ENCODE measurements at regions not wholly inside any gene's neighbourhood (a gene's known extent, or its start where the extent isn't known, plus 50 kb on each side); places are given as distances from the start of the nearest gene placed in this dataset.
"Not testable (repeated sequence)": the region's sequence is repeated elsewhere in the genome, so short reads cannot be mapped to it uniquely, and the experiment has no call there.

DNA sequence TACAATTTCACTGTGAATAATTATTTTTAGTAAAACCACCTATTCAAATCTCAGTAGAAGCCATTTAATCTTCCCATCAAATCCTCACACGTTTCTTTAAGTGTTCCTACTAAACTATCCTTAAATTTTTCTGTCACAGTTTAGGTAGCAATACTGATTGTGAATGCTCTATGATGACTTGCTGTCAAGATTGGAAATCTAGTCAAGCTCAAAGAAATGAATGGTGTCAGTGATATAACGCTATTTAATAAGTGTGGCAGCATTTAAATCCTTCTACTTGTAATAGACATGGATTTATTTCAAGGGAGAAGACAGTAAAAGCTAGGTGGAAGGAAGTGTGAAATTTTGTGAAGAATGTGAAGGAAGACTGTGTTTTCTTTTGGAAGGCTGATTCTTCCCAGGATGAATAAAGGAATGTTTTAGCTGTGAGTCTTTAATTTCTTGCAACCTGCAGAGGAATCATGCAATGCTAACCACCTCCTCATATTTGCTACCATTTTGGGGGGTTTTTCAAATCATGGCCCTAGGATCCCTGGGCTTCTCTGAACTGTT, 936.7 kb upstream of the NEGR1 start:
- DNase-seq (ENCODE audit: low spot score) = no peak

DNA sequence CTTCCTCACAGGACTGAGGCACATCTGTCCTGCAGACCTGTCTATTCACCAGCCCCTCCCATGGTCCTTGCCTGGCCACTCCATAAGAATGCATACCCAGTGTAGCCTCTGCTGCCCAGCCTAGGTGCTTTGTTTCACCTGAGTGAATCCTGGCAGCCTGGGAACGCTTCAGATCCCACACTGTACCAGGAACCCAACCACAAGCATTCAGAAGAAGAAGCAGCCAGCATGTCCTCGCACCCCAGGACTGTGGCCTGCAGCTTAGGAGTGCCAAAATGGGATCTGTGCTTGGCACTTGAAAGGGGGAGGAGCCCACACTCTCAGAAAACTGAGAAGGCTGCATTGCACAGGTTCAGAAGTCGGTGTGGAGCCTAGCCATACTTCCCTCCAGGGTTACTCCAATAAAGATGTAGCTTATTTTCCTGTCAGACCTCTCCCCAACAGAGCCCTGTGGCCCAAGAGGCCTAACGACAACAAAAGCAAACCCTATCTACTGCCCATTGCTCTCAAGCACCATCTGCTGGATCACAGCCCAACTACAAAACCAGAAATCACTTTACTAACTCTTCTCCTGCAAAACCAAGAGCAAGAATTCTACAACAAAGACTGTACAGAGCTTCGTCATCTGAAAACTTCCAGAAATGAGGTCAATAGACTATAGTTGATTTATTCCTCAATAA, 923.1 kb upstream of the NEGR1 start:
- no peak for DNase-seq (ENCODE audit: low spot score)

DNA sequence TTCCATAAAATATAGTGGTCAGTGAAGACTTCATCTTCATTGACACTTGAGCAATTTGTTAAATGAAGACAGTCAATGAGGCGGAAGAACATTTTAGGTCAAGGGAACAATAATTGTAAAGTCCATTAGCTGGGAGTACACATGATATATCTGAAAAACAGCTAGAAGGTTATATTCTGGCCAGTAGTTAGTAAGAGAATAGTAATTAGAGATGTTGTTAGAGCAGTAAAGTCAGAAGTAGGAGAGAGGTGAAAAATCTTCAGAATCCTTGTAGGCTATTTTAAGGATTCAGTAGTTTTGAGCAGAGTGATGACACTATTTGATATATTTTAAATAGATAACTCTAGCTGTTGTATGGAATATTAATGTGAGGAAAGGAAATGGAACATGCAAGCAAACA, 915.6 kb upstream of the NEGR1 start:
- DNase-seq (ENCODE audit: low spot score) = no peak

DNA sequence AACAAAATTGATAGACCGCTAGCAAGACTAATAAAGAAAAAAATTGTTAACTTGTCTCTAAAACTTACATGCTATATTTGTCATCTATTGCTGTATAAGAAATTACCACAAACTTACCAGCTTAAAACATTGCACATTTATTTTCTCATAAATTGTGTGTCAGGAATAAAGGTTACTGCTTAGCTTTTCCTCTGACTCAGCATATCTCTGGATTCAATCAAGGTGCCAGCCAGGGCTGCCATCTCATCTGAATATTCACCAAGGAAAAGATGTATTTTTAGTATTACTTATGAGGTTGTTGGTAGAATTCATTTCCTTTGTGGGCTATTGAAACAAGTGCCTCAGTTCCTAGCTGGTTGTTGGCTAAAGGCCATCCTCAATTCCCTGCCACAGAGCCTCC, 912.6 kb upstream of the NEGR1 start:
- DNase-seq (ENCODE audit: low spot score) = no peak

DNA sequence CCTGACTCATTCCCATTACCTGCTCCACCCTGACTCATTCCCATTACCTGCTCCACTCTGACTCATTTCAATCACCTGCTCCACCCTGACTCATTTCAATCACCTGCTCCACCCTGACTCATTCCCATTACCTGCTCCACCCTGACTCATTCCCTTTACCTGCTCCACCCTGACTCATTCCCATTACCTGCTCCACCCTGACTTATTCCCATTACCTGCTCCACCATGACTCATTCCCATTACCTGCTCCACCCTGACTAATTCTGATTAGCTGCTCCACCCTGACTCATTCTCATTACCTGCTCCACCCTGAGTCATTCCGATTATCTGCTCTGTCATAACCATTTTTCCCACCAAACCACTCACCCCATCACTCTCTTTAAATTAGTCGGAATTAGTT, 901.2 kb upstream of the NEGR1 start:
- DNase-seq (ENCODE audit: low spot score) = not testable (repeated sequence)

DNA sequence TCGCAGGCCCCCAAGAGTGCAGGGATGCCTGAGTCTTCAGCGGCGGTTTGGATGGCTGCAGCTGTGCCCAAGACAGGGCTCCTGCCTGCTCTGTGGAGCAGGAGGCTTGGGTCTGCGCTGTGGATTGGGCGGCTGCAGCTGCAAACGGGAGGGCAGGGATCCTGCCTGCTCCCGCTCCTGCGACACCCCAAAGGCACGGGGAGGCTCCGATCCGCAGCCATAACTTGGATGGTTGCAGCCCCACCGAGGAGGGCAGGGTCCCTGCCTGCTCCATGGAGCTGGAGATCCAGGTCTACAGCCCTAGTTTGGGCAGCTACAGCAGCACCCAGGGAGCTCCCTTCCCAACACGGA, 898.8 kb upstream of the NEGR1 start:
- DNase-seq (ENCODE audit: low spot score) = no peak

DNA sequence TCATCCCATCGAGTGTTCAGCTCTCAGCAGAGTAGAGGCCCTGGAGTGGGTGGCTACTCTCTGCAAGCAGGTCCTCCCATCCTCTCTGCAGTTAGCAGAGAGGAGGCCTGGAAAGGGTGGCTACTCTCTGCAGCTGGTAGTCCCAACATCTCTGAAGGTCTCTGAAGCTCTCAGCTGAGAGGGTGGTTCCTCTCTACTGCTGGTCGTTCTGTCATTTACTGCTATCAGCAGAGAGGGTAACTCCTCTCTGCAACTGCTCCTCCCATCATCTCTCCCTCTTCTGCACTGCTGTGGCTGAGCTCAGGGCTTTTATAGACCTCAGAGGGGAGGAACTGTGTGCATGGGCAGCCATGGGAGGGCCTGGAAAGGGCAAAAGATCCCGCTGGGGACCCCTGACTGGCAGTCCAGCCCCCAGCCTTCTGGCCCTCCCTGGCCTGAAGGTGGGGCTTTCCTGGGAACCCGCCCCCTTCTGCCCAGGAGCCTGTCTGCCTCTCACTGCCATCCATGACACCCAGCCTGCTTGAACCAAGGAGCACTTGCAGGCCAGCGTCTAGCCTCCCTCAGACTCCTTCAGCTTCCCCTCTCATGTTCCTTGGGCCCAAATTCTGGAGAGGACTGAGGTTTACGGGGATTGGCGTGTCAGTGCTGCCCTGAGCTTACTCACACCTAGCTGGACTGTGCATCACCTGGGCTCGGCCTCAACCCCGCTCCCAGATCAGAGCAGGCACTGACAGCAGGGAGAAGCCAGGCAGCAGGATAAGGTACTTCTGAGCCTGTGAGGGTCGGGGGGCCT, 898.3 kb upstream of the NEGR1 start:
- no peak for DNase-seq (ENCODE audit: low spot score)

DNA sequence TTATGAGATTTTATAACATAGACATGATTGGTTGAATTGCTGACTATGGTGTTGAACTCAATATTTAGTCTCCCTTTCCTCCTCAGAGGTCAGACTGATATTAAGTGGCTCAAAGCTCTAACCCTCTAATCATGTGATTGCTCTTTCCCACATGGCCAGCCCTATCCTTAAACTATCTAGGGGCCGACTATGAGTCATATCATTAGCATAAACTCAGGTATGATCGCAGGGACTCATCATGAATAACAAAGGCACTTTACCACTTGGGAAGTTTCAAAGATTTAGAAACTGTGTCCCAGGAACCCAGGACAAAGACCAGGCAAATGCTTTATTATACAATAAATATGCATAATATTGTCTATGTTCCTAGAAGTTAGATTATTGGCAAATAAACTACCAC, 894.6 kb upstream of the NEGR1 start:
- no peak for DNase-seq (ENCODE audit: low spot score)

DNA sequence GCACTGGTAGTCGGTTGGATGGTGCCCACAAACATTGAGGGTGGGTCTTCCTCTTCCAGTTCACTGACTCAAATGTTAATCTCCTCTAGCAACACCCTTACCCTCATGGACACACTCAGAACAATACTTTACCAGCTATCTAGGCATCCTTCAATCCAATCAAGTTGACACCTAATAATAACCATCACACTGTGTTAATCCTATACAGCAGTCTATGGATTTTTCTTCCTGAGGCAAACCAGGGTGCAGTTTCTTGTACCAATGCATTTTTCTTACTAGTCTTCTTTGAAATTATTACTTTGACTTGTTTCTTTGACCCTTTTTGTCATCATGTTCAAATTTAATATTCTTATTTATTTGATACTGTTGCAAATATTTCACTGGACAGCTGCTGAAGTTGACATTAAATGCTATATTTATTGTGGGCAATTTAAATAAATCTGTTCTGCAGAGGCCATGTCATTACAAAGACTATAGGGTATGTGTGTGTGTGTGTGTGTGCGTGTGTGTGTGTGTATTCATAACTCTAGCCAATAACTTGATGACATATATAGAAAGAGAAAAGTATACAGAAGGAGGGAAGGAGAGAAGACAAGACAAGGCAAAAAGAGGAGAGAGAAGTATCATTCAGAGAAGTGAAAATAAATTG, 884.8 kb upstream of the NEGR1 start:
- DNase-seq (ENCODE audit: low spot score) = no peak

DNA sequence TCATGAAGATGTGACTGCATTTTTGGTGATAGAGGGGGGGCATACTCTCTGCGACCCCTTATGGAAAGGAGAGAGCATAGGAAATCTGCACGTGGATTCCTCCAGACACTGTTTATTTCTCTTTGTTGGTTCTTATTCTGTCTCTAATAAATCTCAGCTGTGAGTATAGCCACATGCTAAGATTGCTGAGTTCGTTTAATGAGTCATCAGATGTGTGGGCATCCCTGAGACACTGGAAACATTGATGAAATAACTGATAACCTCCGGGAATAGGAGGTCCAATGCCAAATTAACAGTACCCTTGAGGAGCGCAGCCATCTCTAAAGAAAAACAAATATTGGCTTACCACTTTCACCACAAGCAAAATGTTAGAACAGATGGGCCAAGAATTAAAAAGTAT, 880.2 kb upstream of the NEGR1 start:
- no peak for DNase-seq (ENCODE audit: low spot score)

DNA sequence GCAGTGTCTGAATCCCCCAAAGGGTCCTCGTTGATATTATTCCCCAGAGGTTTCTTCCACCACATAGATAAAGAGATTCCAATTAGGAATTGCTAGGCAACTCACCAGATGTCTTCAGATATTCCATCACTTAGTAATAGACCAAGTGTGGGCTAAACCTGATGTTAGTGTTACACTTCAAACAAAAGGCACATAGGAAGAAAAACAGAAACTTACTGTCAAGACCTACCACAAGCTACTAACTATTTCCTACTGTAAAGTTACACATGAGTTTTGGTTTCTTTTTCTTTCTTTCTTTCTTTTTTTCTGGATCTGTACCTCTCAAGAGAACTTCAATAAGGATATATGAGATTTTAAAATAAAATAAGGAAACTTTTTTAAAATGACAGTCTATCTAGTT, 879.1 kb upstream of the NEGR1 start:
- DNase-seq (ENCODE audit: low spot score) = no peak

DNA sequence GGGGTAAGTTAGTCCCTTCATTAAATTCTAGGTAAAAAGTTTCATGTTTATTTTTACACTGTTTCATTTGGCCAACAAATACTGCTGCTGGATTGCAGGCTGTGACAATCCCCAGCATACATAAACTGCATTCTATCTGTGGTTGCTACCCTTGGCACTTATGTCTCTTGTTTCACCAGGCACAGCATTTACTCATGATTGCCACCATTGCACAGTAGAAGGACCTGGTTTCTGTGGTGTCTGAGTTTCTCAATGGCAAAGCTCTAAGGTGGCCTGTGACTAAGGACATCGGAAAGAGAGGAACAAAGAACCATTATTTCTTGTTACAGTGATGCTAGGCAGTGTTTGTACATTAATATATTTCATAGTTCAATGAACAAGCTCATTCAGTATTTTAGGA, 878.4 kb upstream of the NEGR1 start:
- no peak for DNase-seq (ENCODE audit: low spot score)

DNA sequence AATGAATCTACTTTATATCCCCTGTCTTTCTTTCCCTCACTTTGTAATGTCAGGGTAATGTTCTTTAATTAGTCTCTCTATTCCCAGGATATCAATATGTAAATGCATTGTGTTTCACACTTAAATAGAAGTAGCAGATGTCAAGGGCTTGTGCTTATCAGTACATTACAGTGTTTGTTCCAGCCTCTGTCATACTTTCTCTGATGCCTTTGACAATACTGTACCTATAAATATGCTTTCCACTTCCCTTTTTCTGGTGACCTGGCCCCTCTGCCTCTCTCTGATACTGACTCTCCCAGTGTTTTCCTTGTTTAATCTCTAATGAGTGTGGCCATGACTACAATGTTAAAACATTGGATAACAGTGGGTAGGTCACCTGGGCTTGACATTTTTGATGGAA, 862.0 kb upstream of the NEGR1 start:
- no peak for DNase-seq (ENCODE audit: low spot score)

DNA sequence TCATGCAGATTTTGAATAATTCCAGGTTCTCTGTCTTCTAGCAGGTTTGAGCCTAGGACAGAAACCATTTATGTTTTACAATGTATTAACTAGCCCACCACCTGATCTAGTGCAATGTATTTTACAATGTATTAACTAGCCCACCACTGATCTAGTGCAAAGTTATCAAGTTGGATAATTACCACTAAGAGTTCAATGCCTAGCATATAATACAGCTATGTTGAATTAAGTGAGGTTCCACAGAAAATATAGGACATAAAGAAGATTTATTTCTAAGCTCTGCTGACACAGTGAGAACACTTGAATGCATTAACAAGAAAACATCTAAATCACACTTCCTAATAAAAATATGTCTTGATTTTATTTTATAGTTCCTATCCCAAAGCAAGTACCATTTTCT, 854.6 kb upstream of the NEGR1 start:
- DNase-seq (ENCODE audit: low spot score) = no peak

DNA sequence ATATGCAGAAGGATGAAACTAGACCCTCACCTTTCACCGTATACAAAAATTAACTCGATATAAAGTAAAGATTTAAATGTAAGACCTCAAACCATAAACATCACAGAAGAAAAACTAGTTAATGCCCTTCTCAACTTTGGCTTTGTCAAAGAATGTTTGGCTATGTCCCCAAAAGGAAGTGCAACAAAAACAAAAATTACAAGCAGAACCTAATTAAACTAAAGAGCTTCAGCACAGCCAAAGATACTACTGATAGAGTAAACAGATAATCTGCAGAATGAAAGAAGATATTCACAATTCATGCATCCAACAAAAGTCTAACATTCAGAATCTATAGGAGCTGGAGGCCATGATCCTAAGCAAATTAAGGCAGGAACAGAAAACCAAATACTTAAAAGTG, 824.6 kb upstream of the NEGR1 start:
- DNase-seq (ENCODE audit: low spot score) = no peak

DNA sequence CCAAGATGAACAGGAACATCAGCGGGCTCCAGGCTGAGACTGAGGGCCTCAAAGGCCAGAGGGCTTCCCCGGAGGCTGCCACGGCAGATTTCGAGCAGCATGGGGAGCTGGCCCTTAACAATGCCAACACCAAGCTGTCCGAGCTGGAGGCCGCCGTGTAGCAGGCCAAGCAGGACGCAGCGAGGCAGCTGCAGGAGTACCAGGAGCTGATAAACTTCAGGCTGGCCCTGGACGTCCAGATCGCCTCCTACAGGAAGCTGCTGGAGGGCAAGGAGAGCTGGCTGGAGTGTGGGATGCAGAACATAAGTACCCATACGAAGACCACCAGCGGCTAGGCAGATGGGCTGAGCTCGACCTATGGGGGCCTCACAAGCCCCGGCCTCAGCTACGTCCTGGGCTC, 823.4 kb upstream of the NEGR1 start:
- no peak for DNase-seq (ENCODE audit: low spot score)

DNA sequence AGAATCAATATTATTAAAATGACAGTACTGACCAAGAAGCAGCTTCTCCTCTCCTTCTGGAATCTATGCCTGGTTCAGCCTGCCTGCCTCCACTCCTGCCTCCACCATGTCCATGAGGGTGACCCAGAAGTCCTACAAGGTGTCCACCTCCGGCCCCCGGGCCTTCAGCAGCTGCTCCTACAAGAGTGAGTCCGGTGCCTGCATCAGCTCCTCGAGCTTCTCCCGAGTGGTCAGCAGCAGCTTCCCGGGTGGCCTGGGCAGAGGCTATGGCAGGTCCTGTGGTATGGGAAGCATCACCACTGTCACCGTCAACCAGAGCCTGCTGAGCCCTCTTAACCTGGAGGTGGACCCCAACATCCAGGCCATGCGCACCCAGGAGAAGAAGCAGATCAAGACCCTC, 822.4 kb upstream of the NEGR1 start:
- no peak for DNase-seq (ENCODE audit: low spot score)

DNA sequence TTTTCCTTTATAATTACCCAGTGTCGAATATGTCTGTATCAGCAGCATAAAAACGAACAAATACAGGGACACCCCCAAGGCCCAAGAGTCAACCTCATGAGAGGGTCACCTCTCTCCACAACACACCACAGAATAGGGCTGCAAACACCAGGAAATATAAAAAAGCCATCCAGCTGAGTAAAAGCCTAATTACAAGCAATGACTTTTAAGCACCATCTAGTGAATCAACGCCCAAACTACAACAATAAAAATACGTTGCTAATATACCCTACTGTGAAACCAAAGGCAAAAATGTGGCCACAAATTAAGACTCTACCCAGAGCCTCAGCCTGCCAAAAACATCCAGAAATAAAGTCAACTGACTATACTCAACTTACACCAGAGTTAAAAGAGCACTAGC, 817.9 kb upstream of the NEGR1 start:
- DNase-seq (ENCODE audit: low spot score) = no peak

DNA sequence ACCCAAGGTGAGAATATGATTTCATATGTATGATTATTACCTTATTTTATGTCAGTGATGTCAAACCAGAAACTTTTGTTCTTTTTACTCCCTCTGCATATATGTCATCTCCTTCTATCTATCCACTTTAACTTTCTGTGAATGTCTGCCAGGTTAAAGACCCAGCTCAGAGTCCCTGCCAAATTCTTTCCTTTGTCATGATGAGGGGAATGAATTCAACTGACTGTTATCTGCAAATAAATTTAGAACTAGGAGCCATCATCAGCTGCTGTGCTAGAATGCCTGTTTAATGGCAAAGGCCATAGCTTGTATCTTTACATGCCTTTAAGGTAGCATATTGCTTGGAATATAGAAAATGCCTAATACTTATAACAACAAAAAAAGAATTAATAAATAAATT, 815.6 kb upstream of the NEGR1 start:
- DNase-seq (ENCODE audit: low spot score) = no peak

DNA sequence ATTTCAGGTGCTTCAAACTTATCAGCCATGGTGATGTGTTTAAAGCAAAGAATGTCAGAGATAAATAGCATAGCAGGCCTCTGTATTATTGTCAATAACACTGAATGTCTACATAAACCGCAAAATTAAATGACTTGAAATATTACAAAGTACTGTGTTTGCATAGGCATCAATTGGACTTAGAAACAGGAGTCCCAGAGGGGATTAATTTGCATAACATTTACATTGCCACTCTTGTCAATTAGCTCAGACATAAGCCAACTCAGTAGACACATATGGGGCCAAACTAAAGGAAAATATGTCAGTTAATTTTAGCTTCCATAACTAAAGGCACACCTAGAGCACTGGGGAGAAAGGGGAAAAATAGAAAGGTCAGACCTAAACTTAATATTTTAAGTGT, 814.5 kb upstream of the NEGR1 start:
- no peak for DNase-seq (ENCODE audit: low spot score)

DNA sequence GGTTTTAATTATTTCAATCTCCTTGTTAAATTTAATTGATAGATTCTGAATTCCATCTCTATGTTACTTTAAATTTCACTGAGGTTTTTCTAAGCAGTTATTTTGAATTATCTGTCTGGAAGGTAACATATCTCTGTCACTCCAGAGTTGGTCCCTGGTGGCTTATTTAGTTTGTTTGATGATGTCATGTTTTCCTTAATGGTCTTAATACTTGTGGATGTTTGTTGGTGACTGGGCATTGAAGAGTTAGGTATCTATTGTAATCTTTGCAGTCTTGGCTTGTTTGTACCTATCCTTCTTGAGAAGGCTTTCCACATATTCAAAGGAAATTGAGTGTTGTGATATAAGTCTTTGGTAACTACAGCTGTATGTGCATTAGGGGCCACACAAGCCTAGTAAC, 810.0 kb upstream of the NEGR1 start:
- DNase-seq (ENCODE audit: low spot score) = no peak

DNA sequence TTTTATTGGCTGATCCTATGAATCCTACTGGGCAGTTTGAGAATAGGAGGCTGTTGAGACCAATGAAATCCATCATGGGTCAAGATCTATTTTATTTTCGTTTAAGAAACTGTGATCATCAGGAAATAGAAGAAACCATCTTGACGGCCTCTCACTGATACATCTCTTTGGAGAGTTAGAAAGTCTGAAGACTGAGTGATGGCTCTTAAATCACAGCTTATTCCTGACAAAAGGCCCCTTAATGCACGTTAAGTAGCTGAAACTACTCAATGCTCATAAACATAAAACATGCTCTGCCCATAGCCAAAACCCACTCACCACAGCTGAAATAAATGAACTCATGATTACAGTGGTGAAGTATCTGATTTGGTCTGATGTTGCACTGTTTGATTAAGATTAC, 784.5 kb upstream of the NEGR1 start:
- DNase-seq (ENCODE audit: low spot score) = no peak
